ENCODE measurements at regions not wholly inside any gene's neighbourhood (a gene's known extent, or its start where the extent isn't known, plus 50 kb on each side); places are given as distances from the start of the nearest gene placed in this dataset.

DNA sequence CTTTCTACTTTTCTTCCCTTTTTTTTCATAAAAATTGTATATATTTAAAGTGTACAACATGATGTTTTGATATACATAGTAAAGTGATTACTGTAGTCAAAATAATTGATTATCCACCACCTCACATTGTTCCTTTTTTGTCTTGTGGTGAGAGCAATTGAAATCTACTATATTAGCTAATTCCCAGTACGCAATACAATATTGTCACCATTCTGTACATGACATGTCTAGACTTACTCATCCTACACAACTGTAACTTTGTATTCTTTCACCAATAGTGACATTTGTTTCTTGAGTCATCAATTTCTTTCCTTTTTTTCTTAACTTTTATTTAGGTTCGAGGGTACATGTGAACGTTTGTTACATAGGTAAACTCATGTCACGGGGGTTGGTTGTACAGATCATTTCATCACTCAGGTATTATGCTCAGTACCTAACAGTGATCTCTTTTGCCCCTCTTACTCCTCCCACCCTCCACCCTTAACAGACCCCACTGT lies 265.2 kb downstream of the KCNRG start:
- FAIRE-seq (no peak), DNase-seq (ENCODE audit: low read depth) (no peak)
- Histone ChIP-seq H3K4me2 (ENCODE audit: low read length) (no peak overlapping the region), H3K9ac (ENCODE audit: low read length) (no peak overlapping the region), H4K20me1 (ENCODE audit: insufficient read depth, low read length) (no peaks in the 10 kb centered on the region), H3K4me1 (ENCODE audit: insufficient read depth, low read length) (no peaks in the 10 kb centered on the region), H3K79me2 (ENCODE audit: insufficient read depth, low read length) (no peaks in the 10 kb centered on the region), H3K27ac (ENCODE audit: low read depth, low read length) (no peak overlapping the region), H3K4me3 (ENCODE audit: insufficient read depth, low read depth, low read length) (no peak overlapping the region), H3K36me3 (ENCODE audit: insufficient read depth, low read length) (no peaks in the 10 kb centered on the region), H3K9me3 (ENCODE audit: insufficient read depth, low read depth, low read length) (peaks cover 4% of the 10 kb centered on the region), H2AFZ (ENCODE audit: low read depth, low read length) (no peak overlapping the region), H3K27me3 (ENCODE audit: insufficient read depth, low read length) (no peaks in the 10 kb centered on the region)
- Mint-ChIP-seq H3K27me3 (ENCODE audit: low read depth, unreplicated experiment) (no peaks in the 10 kb centered on the region), H3K27ac (ENCODE audit: unreplicated experiment) (no peak overlapping the region), H3K4me3 (ENCODE audit: unreplicated experiment) (no peak overlapping the region), H3K36me3 (ENCODE audit: low read depth, unreplicated experiment) (no peaks in the 10 kb centered on the region), H3K4me1 (ENCODE audit: low read depth, unreplicated experiment) (peaks cover 6% of the 10 kb centered on the region), H3K9me3 (ENCODE audit: unreplicated experiment) (peaks cover 10% of the 10 kb centered on the region)
- TF ChIP-seq EZH2 (IDR thresholded peaks at IDR 0.05; ENCODE audit: insufficient read depth, low read length) = no peak
- TF ChIP-seq, protein P1, sequence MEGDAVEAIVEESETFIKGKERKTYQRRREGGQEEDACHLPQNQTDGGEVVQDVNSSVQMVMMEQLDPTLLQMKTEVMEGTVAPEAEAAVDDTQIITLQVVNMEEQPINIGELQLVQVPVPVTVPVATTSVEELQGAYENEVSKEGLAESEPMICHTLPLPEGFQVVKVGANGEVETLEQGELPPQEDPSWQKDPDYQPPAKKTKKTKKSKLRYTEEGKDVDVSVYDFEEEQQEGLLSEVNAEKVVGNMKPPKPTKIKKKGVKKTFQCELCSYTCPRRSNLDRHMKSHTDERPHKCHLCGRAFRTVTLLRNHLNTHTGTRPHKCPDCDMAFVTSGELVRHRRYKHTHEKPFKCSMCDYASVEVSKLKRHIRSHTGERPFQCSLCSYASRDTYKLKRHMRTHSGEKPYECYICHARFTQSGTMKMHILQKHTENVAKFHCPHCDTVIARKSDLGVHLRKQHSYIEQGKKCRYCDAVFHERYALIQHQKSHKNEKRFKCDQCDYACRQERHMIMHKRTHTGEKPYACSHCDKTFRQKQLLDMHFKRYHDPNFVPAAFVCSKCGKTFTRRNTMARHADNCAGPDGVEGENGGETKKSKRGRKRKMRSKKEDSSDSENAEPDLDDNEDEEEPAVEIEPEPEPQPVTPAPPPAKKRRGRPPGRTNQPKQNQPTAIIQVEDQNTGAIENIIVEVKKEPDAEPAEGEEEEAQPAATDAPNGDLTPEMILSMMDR (IDR thresholded peaks at IDR 0.05; ENCODE audit: insufficient read depth, low read depth, low read length) = no peak

DNA sequence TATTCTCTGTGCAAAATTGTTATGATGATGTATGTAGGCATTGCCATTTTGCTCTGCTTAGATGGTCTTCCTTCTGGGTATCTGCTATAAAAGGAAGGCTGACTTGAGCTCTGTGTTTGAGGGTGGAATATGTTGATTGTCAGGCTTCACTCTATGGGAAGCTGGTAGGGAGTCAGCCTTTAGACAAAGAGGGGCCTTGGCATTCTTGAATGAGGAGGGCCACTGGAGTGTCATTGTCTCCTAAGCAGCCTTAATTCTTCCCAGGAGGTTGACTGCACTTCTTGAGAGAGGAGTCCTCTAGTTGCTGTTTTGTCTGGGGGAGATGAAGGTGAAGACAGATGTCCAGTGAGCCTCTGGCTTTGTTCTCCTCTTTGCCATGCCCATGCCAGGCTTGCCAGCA lies 266.8 kb downstream of the KCNRG start:
- no peaks in the 10 kb centered on the region for H3K36me3 ChIP-seq (ENCODE audit: insufficient read depth, low read length)
- no peaks in the 10 kb centered on the region for H3K79me2 ChIP-seq (ENCODE audit: insufficient read depth, low read length)
- no peak overlapping the region for H3K4me3 ChIP-seq (ENCODE audit: insufficient read depth, low read depth, low read length)
- no peaks in the 10 kb centered on the region for H4K20me1 ChIP-seq (ENCODE audit: insufficient read depth, low read length)
- Mint-ChIP-seq H3K27me3 (ENCODE audit: low read depth, unreplicated experiment) (no peaks in the 10 kb centered on the region), H3K36me3 (ENCODE audit: low read depth, unreplicated experiment) (no peaks in the 10 kb centered on the region), H3K4me1 (ENCODE audit: low read depth, unreplicated experiment) (peaks cover 6% of the 10 kb centered on the region), H3K9me3 (ENCODE audit: unreplicated experiment) (peaks cover 10% of the 10 kb centered on the region), H3K27ac (ENCODE audit: unreplicated experiment) (no peak overlapping the region), H3K4me3 (ENCODE audit: unreplicated experiment) (no peak overlapping the region)
- H3K9me3 ChIP-seq (ENCODE audit: insufficient read depth, low read depth, low read length) = peaks cover 4% of the 10 kb centered on the region
- TF ChIP-seq, protein P1 (IDR thresholded peaks at IDR 0.05; ENCODE audit: insufficient read depth, low read depth, low read length) = no peak
- TF ChIP-seq EZH2 (IDR thresholded peaks at IDR 0.05; ENCODE audit: insufficient read depth, low read length) = no peak
- no peak overlapping the region for H2AFZ ChIP-seq (ENCODE audit: low read depth, low read length)
- no peak overlapping the region for H3K9ac ChIP-seq (ENCODE audit: low read length)
- no peak overlapping the region for H3K27ac ChIP-seq (ENCODE audit: low read depth, low read length)
- DNase-seq (ENCODE audit: low read depth) (no peak), FAIRE-seq (no peak)
- H3K4me1 ChIP-seq (ENCODE audit: insufficient read depth, low read length) = no peaks in the 10 kb centered on the region
- no peaks in the 10 kb centered on the region for H3K27me3 ChIP-seq (ENCODE audit: insufficient read depth, low read length)
- H3K4me2 ChIP-seq (ENCODE audit: low read length) = no peak overlapping the region

DNA sequence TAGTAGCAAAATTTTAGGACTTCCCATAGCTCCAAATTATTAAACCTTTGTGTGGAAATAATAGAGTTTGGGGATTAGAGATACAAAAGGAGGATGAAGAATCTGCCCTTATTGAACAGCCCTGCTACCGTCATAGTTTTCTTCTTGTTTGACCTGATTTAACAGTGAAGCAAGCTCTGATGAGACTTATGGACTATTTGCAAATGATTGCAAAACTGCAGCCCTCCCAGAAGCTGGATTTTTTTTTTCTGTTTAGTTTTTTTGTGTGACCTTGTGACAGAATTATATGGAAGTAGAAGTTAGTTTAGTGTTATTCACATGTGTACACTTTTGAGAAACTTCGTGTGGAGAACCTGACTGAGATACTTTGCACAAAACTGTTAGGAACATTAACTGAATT lies 267.8 kb downstream of the KCNRG start:
- TF ChIP-seq, protein P1 (IDR thresholded peaks at IDR 0.05; ENCODE audit: insufficient read depth, low read depth, low read length) = no peak
- TF ChIP-seq EZH2 (IDR thresholded peaks at IDR 0.05; ENCODE audit: insufficient read depth, low read length) = no peak
- H3K36me3 ChIP-seq (ENCODE audit: insufficient read depth, low read length) = no peaks in the 10 kb centered on the region
- no peak overlapping the region for H3K9ac ChIP-seq (ENCODE audit: low read length)
- H3K27me3 ChIP-seq (ENCODE audit: insufficient read depth, low read length) = no peaks in the 10 kb centered on the region
- no peaks in the 10 kb centered on the region for H3K4me1 ChIP-seq (ENCODE audit: insufficient read depth, low read length)
- no peaks in the 10 kb centered on the region for H4K20me1 ChIP-seq (ENCODE audit: insufficient read depth, low read length)
- H3K9me3 Mint-ChIP-seq (ENCODE audit: unreplicated experiment) = peaks cover 2% of the 10 kb centered on the region
- H3K4me3 Mint-ChIP-seq (ENCODE audit: unreplicated experiment) = no peak overlapping the region
- H3K27ac ChIP-seq (ENCODE audit: low read depth, low read length) = no peak overlapping the region
- peaks cover 4% of the 10 kb centered on the region for H3K9me3 ChIP-seq (ENCODE audit: insufficient read depth, low read depth, low read length)
- no peak for FAIRE-seq
- DNase-seq (ENCODE audit: low read depth) = no peak
- no peak overlapping the region for H3K4me2 ChIP-seq (ENCODE audit: low read length)
- no peaks in the 10 kb centered on the region for H3K36me3 Mint-ChIP-seq (ENCODE audit: low read depth, unreplicated experiment)
- H3K4me1 Mint-ChIP-seq (ENCODE audit: low read depth, unreplicated experiment) = no peaks in the 10 kb centered on the region
- H3K27me3 Mint-ChIP-seq (ENCODE audit: low read depth, unreplicated experiment) = no peaks in the 10 kb centered on the region
- H3K4me3 ChIP-seq (ENCODE audit: insufficient read depth, low read depth, low read length) = no peak overlapping the region
- H3K79me2 ChIP-seq (ENCODE audit: insufficient read depth, low read length) = no peaks in the 10 kb centered on the region
- no peak overlapping the region for H3K27ac Mint-ChIP-seq (ENCODE audit: unreplicated experiment)
- no peak overlapping the region for H2AFZ ChIP-seq (ENCODE audit: low read depth, low read length)

Measured in astrocyte (in vitro differentiated cells and primary cell).